HCT116 (cell line): ENCODE measurements at regions not wholly inside any gene's neighbourhood (a gene's known extent, or its start where the extent isn't known, plus 50 kb on each side); places are given as distances from the start of the nearest gene placed in this dataset.

Source experiments
- ATAC-seq: fragments of 200-7000 bp; cut with Tn5 transposase; 2 replicates; pipeline ENCODE4 v1.9.1; 2020; ENCODE audit warnings: mild to moderate bottlenecking, moderate library complexity
- BruUV-seq: library from RNA; stranded (reverse); fragments of 400-500 nt; replicated peaks from 2 replicates; lab custom pipeline; 2021; lab: Mats Ljungman, UMichigan
- CTCF ChIA-PET: fragments of 300-600 bp; sonication (Branson Sonifier 250); formaldehyde crosslinking; loops from one replicate; lab custom pipeline; 2021; ENCODE audit warnings: antibody characterized with exemption; lab: Charles Lee
- POLR2A ChIA-PET: fragments of 300-600, 350-600 bp; sonication (Branson Sonifier 250); formaldehyde crosslinking; loops from one replicate; lab custom pipeline; 2021; ENCODE audit warnings: antibody characterized with exemption; lab: Charles Lee
- RAD21 ChIA-PET, 2 experiments: fragments of 300-600 bp; sonication (Branson Sonifier 250); formaldehyde crosslinking; loops; one replicate each; lab custom pipeline; 2023; ENCODE audit warnings: low total read pairs in 2 of 2; ENCODE audit not compliant: uncharacterized antibody in 2 of 2, unreplicated experiment in 2 of 2, low non-redundant PET in 1 of 2; lab: Charles Lee
- DNase-seq: peaks from one replicate; pipeline ENCODE4 v3.0.0-alpha.2; 2010; ENCODE audit warnings: low read depth, low spot score
- H2AFZ ChIP-seq: fragments of 200-600 bp; shearing (Covaris generic), sonication (generic); 2 replicates; pipeline ENCODE4 v1.6.1; 2017; ENCODE audit warnings: low read depth, mixed run types, mixed read lengths, antibody characterized with exemption, low read length; ENCODE audit not compliant: poor library complexity, severe bottlenecking
- H3K27ac ChIP-seq: 2 replicates; pipeline ENCODE4 v1.5.1; 2012; ENCODE audit warnings: low read depth, low read length
- H3K27me3 ChIP-seq: fragments of 200-600 bp; sonication (generic); 2 replicates; pipeline ENCODE4 v1.6.1; 2016; ENCODE audit warnings: mixed run types, low read length, mixed read lengths; ENCODE audit not compliant: insufficient read depth
- H3K36me3 ChIP-seq, 2 experiments: fragments of 200-500 bp in 1 of 2; fragments of 200-600 bp in 1 of 2; sonication (Bioruptor generic) in 1 of 2; sonication (generic) in 1 of 2; 2 replicates each; pipeline versions ENCODE4 v1.5.1 to v1.6.1; 2014 to 2016; ENCODE audit warnings: low read length in 2 of 2, inconsistent platforms in 1 of 2, mixed read lengths in 1 of 2, mixed run types in 1 of 2; ENCODE audit not compliant: insufficient read depth in 2 of 2, control insufficient read depth in 1 of 2
- H3K4me1 ChIP-seq, 2 experiments: fragments of 200-600 bp in 1 of 2; sonication (generic) in 1 of 2; 2 replicates each; pipeline versions ENCODE4 v1.5.1 to v1.6.1; 2012 to 2017; ENCODE audit warnings: low read length in 2 of 2, inconsistent platforms in 1 of 2, mild to moderate bottlenecking in 1 of 2, mixed read lengths in 1 of 2, mixed run types in 1 of 2, moderate library complexity in 1 of 2; ENCODE audit not compliant: insufficient read depth in 2 of 2, control insufficient read depth in 1 of 2
- H3K4me2 ChIP-seq: fragments of 200-600 bp; sonication (generic); 2 replicates; pipeline ENCODE4 v1.6.1; 2017; ENCODE audit warnings: mixed run types, low read length, mixed read lengths
- H3K4me3 ChIP-seq, 2 experiments: fragments of 200-600 bp in 1 of 2; sonication (generic) in 1 of 2; replicated peaks in 1 of 2; 2 replicates each; pipeline ENCODE4 v1.5.1; 2011 to 2016; ENCODE audit warnings: low read length in 2 of 2, control low read depth in 1 of 2, low read depth in 1 of 2, mild to moderate bottlenecking in 1 of 2, mixed read lengths in 1 of 2, mixed run types in 1 of 2
- H3K79me2 ChIP-seq: fragments of 200-600 bp; sonication (generic); 2 replicates; pipeline ENCODE4 v1.6.1; 2017; ENCODE audit warnings: mild to moderate bottlenecking, mixed run types, low read length, moderate library complexity, mixed read lengths; ENCODE audit not compliant: insufficient read depth
- H3K9ac ChIP-seq: fragments of 200-600 bp; sonication (generic); 2 replicates; pipeline ENCODE4 v1.6.1; 2016; ENCODE audit warnings: low read length, mixed read lengths
- H3K9me2 ChIP-seq: fragments of 200-600 bp; sonication (generic), shearing (Covaris generic); 2 replicates; pipeline ENCODE4 v1.6.1; 2017; ENCODE audit warnings: mixed run types, mild to moderate bottlenecking, moderate library complexity; ENCODE audit not compliant: insufficient read depth
- H3K9me3 ChIP-seq, 2 experiments: fragments of 200-500 bp in 1 of 2; fragments of 200-600 bp in 1 of 2; sonication (Bioruptor generic) in 1 of 2; sonication (generic) in 1 of 2; 2 replicates each; pipeline ENCODE4 v1.6.1; 2014 to 2017; ENCODE audit warnings: low read length in 2 of 2, mixed read lengths in 2 of 2, inconsistent platforms in 1 of 2, low read depth in 1 of 2, mild to moderate bottlenecking in 1 of 2, mixed run types in 1 of 2, moderate library complexity in 1 of 2; ENCODE audit not compliant: control insufficient read depth in 1 of 2, insufficient read depth in 1 of 2
- H4K20me1 ChIP-seq: fragments of 200-600 bp; sonication (generic), shearing (Covaris generic); 2 replicates; pipeline ENCODE4 v1.6.1; 2017; ENCODE audit warnings: mixed run types, mild to moderate bottlenecking, moderate library complexity; ENCODE audit not compliant: insufficient read depth
- CBX3 ChIP-seq: IDR thresholded peaks from 2 replicates; pipeline ENCODE4 v1.6.1; 2012; ENCODE audit warnings: low read depth
- EGR1 ChIP-seq: IDR thresholded peaks from 2 replicates; pipeline ENCODE4 v1.6.1; 2012; ENCODE audit warnings: low read depth
- ELF1 ChIP-seq: IDR thresholded peaks from 2 replicates; pipeline ENCODE4 v1.6.1; 2012; ENCODE audit warnings: low read depth, borderline replicate concordance
- FOSL1 ChIP-seq: IDR thresholded peaks from 2 replicates; pipeline ENCODE4 v1.6.1; 2012; ENCODE audit warnings: low read depth
- JUND ChIP-seq: IDR thresholded peaks from 2 replicates; pipeline ENCODE4 v1.6.1; 2012
- POLR2A ChIP-seq: IDR thresholded peaks from 2 replicates; pipeline ENCODE4 v1.7.0; 2011; ENCODE audit warnings: borderline replicate concordance; ENCODE audit not compliant: insufficient read depth, insufficient read length; ENCODE audit errors: extremely low read depth
- POLR2AphosphoS5 ChIP-seq: IDR thresholded peaks from 2 replicates; pipeline ENCODE4 v1.6.1; 2011; ENCODE audit warnings: mild to moderate bottlenecking, low read depth, low read length, moderate library complexity
- RAD21 ChIP-seq: IDR thresholded peaks from 2 replicates; pipeline ENCODE4 v1.6.1; 2012; ENCODE audit warnings: low read depth, mild to moderate bottlenecking
- SIN3A ChIP-seq: IDR thresholded peaks from 2 replicates; pipeline ENCODE4 v1.6.1; 2012; ENCODE audit warnings: low read depth
- SP1 ChIP-seq: IDR thresholded peaks from 2 replicates; pipeline ENCODE4 v1.6.1; 2012; ENCODE audit warnings: low read depth
- SRF ChIP-seq: IDR thresholded peaks from 2 replicates; pipeline ENCODE4 v1.6.1; 2012; ENCODE audit warnings: low read depth
- TCF7L2 ChIP-seq: IDR thresholded peaks from 2 replicates; pipeline ENCODE4 v1.7.0; 2011; ENCODE audit warnings: borderline replicate concordance, inconsistent platforms; ENCODE audit not compliant: insufficient read depth, insufficient read length; ENCODE audit errors: extremely low read depth
- ZFX ChIP-seq: fragments of 450-650 bp; IDR thresholded peaks from 2 replicates; pipeline ENCODE4 v1.6.1; 2017
- ZNF274 ChIP-seq: fragments of 200-500 bp; sonication (Bioruptor generic); IDR thresholded peaks from 2 replicates; pipeline ENCODE4 v1.6.1; 2014; ENCODE audit warnings: mild to moderate bottlenecking, low read depth, low read length, inconsistent platforms
- intact Hi-C: fragments of 100-400 bp; cut with micrococcal nuclease; formaldehyde crosslinking; loops from 2 replicates; pipeline ENCODE4 v1.10.0; 2022
- TF ChIP-seq, protein P1 (sequence below): IDR thresholded peaks from 2 replicates; pipeline ENCODE4 v1.6.1; 2012
- TF ChIP-seq, protein P2 (sequence below): IDR thresholded peaks from 2 replicates; pipeline ENCODE4 v1.6.1; 2012
- TF ChIP-seq, protein P3 (sequence below), 3 experiments: fragments of 200-600 bp in 1 of 3; sonication (generic) in 1 of 3; IDR thresholded peaks in 2 of 3; conservative IDR thresholded peaks in 1 of 3; 2 replicates each; pipeline ENCODE4 v1.5.1; 2012 to 2017; ENCODE audit warnings: low read depth in 2 of 3, low read length in 2 of 3, antibody characterized with exemption in 1 of 3, borderline replicate concordance in 1 of 3, control low read depth in 1 of 3, mild to moderate bottlenecking in 1 of 3, mixed read lengths in 1 of 3, mixed run types in 1 of 3, moderate library complexity in 1 of 3; ENCODE audit not compliant: insufficient read depth in 1 of 3

DNA sequence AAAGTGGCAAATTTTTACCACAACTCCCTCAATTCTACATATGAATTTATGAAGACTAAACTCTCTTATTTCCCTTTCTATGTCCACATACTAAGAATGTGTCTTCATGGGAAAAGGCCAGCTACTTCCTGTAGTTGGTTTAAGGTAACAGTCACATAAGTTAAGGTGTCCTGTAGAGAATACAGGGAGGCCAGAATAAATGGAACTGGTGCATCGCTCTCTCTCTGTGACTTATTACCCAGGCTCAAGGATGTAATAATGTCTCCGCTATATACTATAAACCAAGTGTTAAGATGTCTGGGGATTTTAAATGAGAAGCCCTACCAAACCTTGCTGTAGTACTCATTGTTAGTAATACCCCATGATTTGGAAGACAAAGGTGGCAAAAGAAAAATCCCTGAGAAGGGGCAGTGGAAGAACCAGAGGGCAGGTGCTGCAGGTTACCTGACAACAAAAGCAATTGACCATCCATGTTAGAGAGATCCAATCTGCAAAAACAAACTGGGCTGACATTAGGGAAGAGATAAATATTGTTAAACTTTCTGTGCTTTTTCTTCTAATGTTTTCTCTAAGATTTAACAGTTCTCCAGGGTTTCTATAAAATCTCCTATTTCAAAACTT, 372.8 kb downstream of the TMX3 start:
- Histone ChIP-seq H4K20me1 (no peaks in the 10 kb centered on the region), H3K36me3 (no peaks in the 10 kb centered on the region), H3K4me3 (no peak overlapping the region), H3K9me2 (no peaks in the 10 kb centered on the region), H3K27me3 (no peaks in the 10 kb centered on the region), H3K9ac (no peak overlapping the region), H3K27ac (no peak overlapping the region), H3K4me1 (no peaks in the 10 kb centered on the region), H3K4me2 (no peak overlapping the region), H3K9me3 (peaks cover 0 to 6% of the 10 kb centered on the region in 2 experiments; a peak in 2 of 4 replicates), H3K79me2 (no peaks in the 10 kb centered on the region), H2AFZ (no peak overlapping the region)
- no TSS peak for BruUV-seq
- DNase-seq (no peak), ATAC-seq (no peak)
- ChIA-PET RAD21 (no interaction called here), CTCF (no interaction called here), POLR2A (no interaction called here)
- TF ChIP-seq ZNF274 (no peak), POLR2AphosphoS5 (no peak), RAD21 (no peak), ELF1 (no peak), SP1 (no peak), SIN3A (no peak), POLR2A (no peak), EGR1 (no peak), JUND (no peak), TCF7L2 (no peak), SRF (no peak), FOSL1 (no peak), ZFX (no peak), CBX3 (no peak)
- TF ChIP-seq, protein P1, sequence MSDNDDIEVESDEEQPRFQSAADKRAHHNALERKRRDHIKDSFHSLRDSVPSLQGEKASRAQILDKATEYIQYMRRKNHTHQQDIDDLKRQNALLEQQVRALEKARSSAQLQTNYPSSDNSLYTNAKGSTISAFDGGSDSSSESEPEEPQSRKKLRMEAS: no peak
- TF ChIP-seq, protein P2, sequence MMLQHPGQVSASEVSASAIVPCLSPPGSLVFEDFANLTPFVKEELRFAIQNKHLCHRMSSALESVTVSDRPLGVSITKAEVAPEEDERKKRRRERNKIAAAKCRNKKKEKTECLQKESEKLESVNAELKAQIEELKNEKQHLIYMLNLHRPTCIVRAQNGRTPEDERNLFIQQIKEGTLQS: no peak
- TF ChIP-seq, protein P3, sequence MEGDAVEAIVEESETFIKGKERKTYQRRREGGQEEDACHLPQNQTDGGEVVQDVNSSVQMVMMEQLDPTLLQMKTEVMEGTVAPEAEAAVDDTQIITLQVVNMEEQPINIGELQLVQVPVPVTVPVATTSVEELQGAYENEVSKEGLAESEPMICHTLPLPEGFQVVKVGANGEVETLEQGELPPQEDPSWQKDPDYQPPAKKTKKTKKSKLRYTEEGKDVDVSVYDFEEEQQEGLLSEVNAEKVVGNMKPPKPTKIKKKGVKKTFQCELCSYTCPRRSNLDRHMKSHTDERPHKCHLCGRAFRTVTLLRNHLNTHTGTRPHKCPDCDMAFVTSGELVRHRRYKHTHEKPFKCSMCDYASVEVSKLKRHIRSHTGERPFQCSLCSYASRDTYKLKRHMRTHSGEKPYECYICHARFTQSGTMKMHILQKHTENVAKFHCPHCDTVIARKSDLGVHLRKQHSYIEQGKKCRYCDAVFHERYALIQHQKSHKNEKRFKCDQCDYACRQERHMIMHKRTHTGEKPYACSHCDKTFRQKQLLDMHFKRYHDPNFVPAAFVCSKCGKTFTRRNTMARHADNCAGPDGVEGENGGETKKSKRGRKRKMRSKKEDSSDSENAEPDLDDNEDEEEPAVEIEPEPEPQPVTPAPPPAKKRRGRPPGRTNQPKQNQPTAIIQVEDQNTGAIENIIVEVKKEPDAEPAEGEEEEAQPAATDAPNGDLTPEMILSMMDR (IDR thresholded peaks at IDR 0.05 in 2 of 3, conservative IDR thresholded peaks at IDR 0.05 in 1 of 3; ENCODE audit: borderline replicate concordance in 1 of 3, insufficient read depth in 1 of 3, low read depth in 2 of 3, low read length in 2 of 3): no peak
- intact Hi-C loops: no loop called here
